ENCODE measurements at regions not wholly inside any gene's neighbourhood (a gene's known extent, or its start where the extent isn't known, plus 50 kb on each side); places are given as distances from the start of the nearest gene placed in this dataset.

DNA sequence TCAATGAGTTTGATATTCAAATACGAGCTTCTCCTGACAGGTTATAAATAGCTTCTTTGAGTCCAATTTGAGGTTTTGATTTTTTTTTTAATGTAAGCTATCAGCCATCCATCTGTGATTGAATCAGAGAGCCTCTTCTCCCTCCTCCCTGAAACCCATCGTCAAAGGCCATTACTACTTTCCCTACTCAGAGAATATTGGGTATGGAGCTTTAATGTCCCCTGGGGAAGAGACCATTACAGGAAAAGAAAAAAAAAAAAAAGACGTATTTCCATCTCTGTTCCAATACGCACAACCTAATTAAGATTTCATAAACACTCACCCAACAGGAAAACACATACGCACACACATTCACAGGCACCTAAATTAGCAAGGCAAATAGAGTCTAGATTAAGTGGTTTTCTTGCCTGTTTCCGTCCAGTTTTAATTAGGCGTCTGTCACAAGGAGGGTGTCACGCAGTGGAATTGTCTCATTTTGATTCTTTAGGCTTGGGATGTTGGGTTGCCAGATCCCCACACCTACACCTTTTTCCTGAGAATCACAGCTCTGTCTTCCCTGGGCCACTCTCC is 194.3 kb upstream of the RPL38 start:
- Mint-ChIP-seq H3K27ac (peak overlapping the region in 1 of 3 donors; percentile 85), H3K36me3 (no peaks in the 10 kb centered on the region), H3K4me1 (peaks cover 0 to 68% (median 33%) of the 10 kb centered on the region in 4 donors), H3K27me3 (no peaks in the 10 kb centered on the region), H3K9me3 (no peaks in the 10 kb centered on the region), H3K4me3 (peak overlapping the region in 1 of 4 donors; percentile 14)
- peaks cover 30% of the 10 kb centered on the region for H3K4me1 ChIP-seq (ENCODE audit: control insufficient read depth, insufficient read depth, low read length, poor library complexity, severe bottlenecking)
- no peaks in the 10 kb centered on the region for H3K9me3 ChIP-seq (ENCODE audit: control insufficient read depth in 2 of 2, low read length in 2 of 2)
- DNase-seq (no peak), ATAC-seq (ENCODE audit: low read depth in 2 of 2) (no peak)
- H3K4me3 ChIP-seq (ENCODE audit: low read depth, low read length) = no peak overlapping the region
- H3K27me3 ChIP-seq (ENCODE audit: control insufficient read depth, insufficient read depth, low read length) = no peaks in the 10 kb centered on the region
- H3K36me3 ChIP-seq (ENCODE audit: control insufficient read depth, insufficient read depth, low read length) = no peaks in the 10 kb centered on the region
- H3K27ac ChIP-seq (ENCODE audit: insufficient read depth, low read length, poor library complexity, severe bottlenecking) = no peak overlapping the region

DNA sequence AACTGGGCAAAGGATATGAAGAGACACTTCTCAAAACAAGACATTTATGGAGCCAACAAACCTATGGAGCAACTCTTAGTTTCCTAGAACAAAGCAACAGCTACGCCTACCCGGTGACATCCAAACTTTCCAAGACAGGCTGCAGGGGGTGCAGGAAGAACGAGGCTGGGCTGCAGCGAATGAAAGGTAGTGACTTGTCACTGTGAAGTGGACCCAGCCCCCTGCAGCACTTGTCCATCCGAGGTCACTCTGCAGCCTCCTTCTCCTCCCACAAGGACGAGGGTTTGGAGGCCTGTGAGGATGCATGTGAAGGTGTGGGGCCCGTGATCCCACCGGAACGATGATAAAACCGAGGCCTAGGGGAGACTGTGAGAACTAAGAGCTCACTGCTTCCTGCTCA is 192.6 kb upstream of the RPL38 start:
- Mint-ChIP-seq H3K27ac (peak overlapping the region; percentile 50 to 89 (median 82)), H3K36me3 (no peaks in the 10 kb centered on the region), H3K27me3 (no peaks in the 10 kb centered on the region), H3K9me3 (peaks cover 0 to 4% (median 0%) of the 10 kb centered on the region in 7 donors), H3K4me3 (no peak overlapping the region), H3K4me1 (peaks cover 0 to 60% (median 33%) of the 10 kb centered on the region in 4 donors)
- Histone ChIP-seq H3K27ac (ENCODE audit: insufficient read depth, low read length, poor library complexity, severe bottlenecking) (no peak overlapping the region), H3K27me3 (ENCODE audit: control insufficient read depth, insufficient read depth, low read length) (no peaks in the 10 kb centered on the region), H3K4me1 (ENCODE audit: control insufficient read depth, insufficient read depth, low read length, poor library complexity, severe bottlenecking) (peaks cover 25% of the 10 kb centered on the region), H3K9me3 (ENCODE audit: control insufficient read depth in 2 of 2, low read length in 2 of 2) (no peaks in the 10 kb centered on the region), H3K4me3 (ENCODE audit: low read depth, low read length) (no peak overlapping the region), H3K36me3 (ENCODE audit: control insufficient read depth, insufficient read depth, low read length) (no peaks in the 10 kb centered on the region)
- DNase-seq = no peak
- no peak for ATAC-seq (ENCODE audit: low read depth in 2 of 2)

DNA sequence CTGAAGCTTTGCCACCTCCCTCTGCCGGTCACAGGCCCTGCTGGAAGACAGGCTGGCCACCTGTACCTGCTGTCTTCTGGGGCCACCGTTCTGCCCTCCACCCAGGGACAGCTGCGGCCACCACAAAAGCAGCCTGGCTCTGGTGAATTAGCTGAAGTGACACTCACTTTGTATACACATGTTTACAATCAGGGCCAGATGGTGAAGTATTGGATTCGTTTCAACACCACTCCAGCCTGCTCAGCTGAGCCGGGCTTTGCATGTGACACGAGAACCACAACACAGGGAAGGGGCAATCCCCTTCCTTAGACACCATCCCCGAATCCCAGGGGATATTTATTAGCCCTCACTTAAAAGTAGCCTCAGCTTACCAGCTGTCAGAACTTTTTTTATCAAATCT is 191.5 kb upstream of the RPL38 start:
- peaks cover 0 to 60% (median 33%) of the 10 kb centered on the region in 4 donors for H3K4me1 Mint-ChIP-seq
- no peaks in the 10 kb centered on the region for H3K27me3 Mint-ChIP-seq
- Histone ChIP-seq H3K9me3 (ENCODE audit: control insufficient read depth in 2 of 2, low read length in 2 of 2) (no peaks in the 10 kb centered on the region), H3K36me3 (ENCODE audit: control insufficient read depth, insufficient read depth, low read length) (no peaks in the 10 kb centered on the region), H3K4me3 (ENCODE audit: low read depth, low read length) (peak overlapping the region; percentile 59), H3K27me3 (ENCODE audit: control insufficient read depth, insufficient read depth, low read length) (no peaks in the 10 kb centered on the region), H3K27ac (ENCODE audit: insufficient read depth, low read length, poor library complexity, severe bottlenecking) (peak overlapping the region; percentile 71), H3K4me1 (ENCODE audit: control insufficient read depth, insufficient read depth, low read length, poor library complexity, severe bottlenecking) (peaks cover 25% of the 10 kb centered on the region)
- H3K27ac Mint-ChIP-seq = peak overlapping the region; percentile 87 to 97 (median 96)
- H3K4me3 Mint-ChIP-seq = peak overlapping the region in 3 of 4 donors; percentile 1 to 68 (median 65)
- ATAC-seq (ENCODE audit: low read depth in 2 of 2) = no peak
- DNase-seq = no peak
- no peaks in the 10 kb centered on the region for H3K36me3 Mint-ChIP-seq
- peaks cover 0 to 4% (median 0%) of the 10 kb centered on the region in 7 donors for H3K9me3 Mint-ChIP-seq

DNA sequence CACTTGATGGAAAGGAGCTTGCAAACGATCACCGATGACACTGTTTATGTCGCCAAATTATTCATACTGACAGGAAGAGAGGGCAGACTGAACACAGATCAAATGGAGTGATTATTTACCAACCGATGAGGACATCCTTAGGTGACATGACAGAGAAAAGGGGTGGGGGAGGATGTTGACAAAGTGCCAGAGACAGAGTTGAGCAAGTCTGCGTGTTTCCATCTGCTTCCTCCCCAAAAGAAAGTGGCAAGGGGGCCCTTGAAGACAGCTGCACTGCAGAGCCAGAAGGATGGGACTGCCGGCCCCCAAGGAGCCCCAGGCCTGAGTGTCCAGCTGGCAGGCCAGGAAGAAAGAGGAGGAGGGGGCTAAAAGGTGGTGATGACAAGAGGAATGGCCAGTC is 191.0 kb upstream of the RPL38 start:
- Histone ChIP-seq H3K36me3 (ENCODE audit: control insufficient read depth, insufficient read depth, low read length) (no peaks in the 10 kb centered on the region), H3K9me3 (ENCODE audit: control insufficient read depth in 2 of 2, low read length in 2 of 2) (no peaks in the 10 kb centered on the region), H3K4me3 (ENCODE audit: low read depth, low read length) (peak overlapping the region; percentile 59), H3K4me1 (ENCODE audit: control insufficient read depth, insufficient read depth, low read length, poor library complexity, severe bottlenecking) (peaks cover 24% of the 10 kb centered on the region), H3K27me3 (ENCODE audit: control insufficient read depth, insufficient read depth, low read length) (no peaks in the 10 kb centered on the region), H3K27ac (ENCODE audit: insufficient read depth, low read length, poor library complexity, severe bottlenecking) (peak overlapping the region; percentile 71)
- Mint-ChIP-seq H3K27ac (peak overlapping the region; percentile 87 to 97 (median 96)), H3K27me3 (no peaks in the 10 kb centered on the region), H3K4me3 (peak overlapping the region; percentile 1 to 71 (median 52)), H3K9me3 (peaks cover 0 to 4% (median 0%) of the 10 kb centered on the region in 7 donors), H3K4me1 (peaks cover 0 to 59% (median 32%) of the 10 kb centered on the region in 4 donors), H3K36me3 (no peaks in the 10 kb centered on the region)
- DNase-seq = peak; percentile 6 to 92 (median 77)
- peak; percentile 92 to 98 for ATAC-seq (ENCODE audit: low read depth in 2 of 2)

DNA sequence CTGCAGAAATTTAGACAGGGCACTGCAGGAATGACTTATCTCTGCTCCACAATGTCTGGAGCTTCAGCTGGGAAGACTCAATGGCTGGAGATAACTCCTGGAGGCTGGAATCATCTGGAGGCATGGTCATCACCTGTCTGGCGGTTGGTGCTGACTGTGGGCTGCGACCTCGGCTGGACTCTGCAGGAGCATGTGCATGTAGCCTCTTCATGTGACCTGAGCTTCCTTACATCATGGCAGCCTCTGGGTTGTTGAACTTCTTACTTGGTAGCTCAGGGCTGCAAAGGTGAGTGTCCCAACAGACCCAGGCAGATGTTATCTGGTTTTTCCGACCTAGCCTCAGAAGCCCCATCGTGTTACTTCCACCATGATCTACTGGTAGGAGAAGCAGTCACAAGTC is 188.2 kb upstream of the RPL38 start:
- no peak overlapping the region for H3K4me3 ChIP-seq (ENCODE audit: low read depth, low read length)
- no peak overlapping the region for H3K4me3 Mint-ChIP-seq
- no peaks in the 10 kb centered on the region for H3K36me3 Mint-ChIP-seq
- H3K36me3 ChIP-seq (ENCODE audit: control insufficient read depth, insufficient read depth, low read length) = no peaks in the 10 kb centered on the region
- peak overlapping the region in 1 of 3 donors; percentile 45 for H3K27ac Mint-ChIP-seq
- no peaks in the 10 kb centered on the region for H3K27me3 ChIP-seq (ENCODE audit: control insufficient read depth, insufficient read depth, low read length)
- peaks cover 6 to 37% (median 25%) of the 10 kb centered on the region in 4 donors for H3K4me1 Mint-ChIP-seq
- H3K27me3 Mint-ChIP-seq = no peaks in the 10 kb centered on the region
- H3K27ac ChIP-seq (ENCODE audit: insufficient read depth, low read length, poor library complexity, severe bottlenecking) = no peak overlapping the region
- ATAC-seq (ENCODE audit: low read depth in 2 of 2) = no peak
- peaks cover 17% of the 10 kb centered on the region for H3K4me1 ChIP-seq (ENCODE audit: control insufficient read depth, insufficient read depth, low read length, poor library complexity, severe bottlenecking)
- no peaks in the 10 kb centered on the region for H3K9me3 ChIP-seq (ENCODE audit: control insufficient read depth in 2 of 2, low read length in 2 of 2)
- DNase-seq = no peak
- H3K9me3 Mint-ChIP-seq = peaks cover 0 to 4% (median 0%) of the 10 kb centered on the region in 7 donors

DNA sequence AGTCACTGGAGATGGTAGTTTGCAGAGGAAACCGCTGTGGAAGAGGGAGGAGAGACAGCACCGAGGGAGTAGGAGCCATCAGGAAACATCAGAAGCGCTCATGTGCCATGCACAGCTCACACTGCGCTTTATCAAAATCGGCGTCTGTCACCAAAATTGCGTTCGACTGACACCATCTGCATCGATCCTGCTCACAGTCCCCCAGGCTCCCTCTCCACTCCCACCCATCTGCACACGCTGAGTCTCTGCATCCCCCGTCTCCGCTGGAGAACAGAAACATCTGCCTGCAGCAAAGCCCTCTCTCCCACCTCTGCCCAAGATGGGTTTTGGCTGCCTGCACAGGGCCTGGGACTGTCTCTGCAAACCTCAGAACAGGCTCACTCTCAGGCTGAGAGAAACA is 187.5 kb upstream of the RPL38 start:
- H3K9me3 Mint-ChIP-seq = peaks cover 0 to 4% (median 0%) of the 10 kb centered on the region in 7 donors
- peaks cover 6 to 31% (median 22%) of the 10 kb centered on the region in 4 donors for H3K4me1 Mint-ChIP-seq
- no peak overlapping the region for H3K4me3 Mint-ChIP-seq
- H3K27me3 ChIP-seq (ENCODE audit: control insufficient read depth, insufficient read depth, low read length) = no peaks in the 10 kb centered on the region
- H3K27me3 Mint-ChIP-seq = no peaks in the 10 kb centered on the region
- H3K9me3 ChIP-seq (ENCODE audit: control insufficient read depth in 2 of 2, low read length in 2 of 2) = no peaks in the 10 kb centered on the region
- no peak overlapping the region for H3K4me3 ChIP-seq (ENCODE audit: low read depth, low read length)
- no peaks in the 10 kb centered on the region for H3K36me3 ChIP-seq (ENCODE audit: control insufficient read depth, insufficient read depth, low read length)
- ATAC-seq (ENCODE audit: low read depth in 2 of 2) (no peak), DNase-seq (no peak)
- peaks cover 17% of the 10 kb centered on the region for H3K4me1 ChIP-seq (ENCODE audit: control insufficient read depth, insufficient read depth, low read length, poor library complexity, severe bottlenecking)
- H3K27ac ChIP-seq (ENCODE audit: insufficient read depth, low read length, poor library complexity, severe bottlenecking) = no peak overlapping the region
- no peak overlapping the region for H3K27ac Mint-ChIP-seq
- no peaks in the 10 kb centered on the region for H3K36me3 Mint-ChIP-seq

DNA sequence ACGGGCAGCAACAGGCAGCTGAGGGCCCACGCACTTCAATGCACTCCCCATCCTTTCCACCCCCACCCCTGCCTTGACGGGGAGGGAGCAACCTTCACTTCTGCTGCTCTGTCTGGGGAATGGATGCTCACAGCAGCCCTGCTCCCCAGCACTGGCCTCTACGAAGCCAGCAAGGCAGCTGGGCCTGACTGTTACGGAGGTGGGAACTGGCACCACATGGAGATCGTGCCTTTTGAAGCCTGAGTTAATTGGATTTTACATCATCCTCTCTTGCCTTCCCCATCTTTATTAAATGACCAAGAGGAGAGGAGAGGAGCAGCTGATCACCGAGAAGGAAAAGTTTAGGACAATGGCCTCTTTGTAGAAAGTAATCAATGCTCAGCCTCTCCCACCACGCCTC is 187.0 kb upstream of the RPL38 start:
- Histone ChIP-seq H3K27ac (ENCODE audit: insufficient read depth, low read length, poor library complexity, severe bottlenecking) (no peak overlapping the region), H3K4me1 (ENCODE audit: control insufficient read depth, insufficient read depth, low read length, poor library complexity, severe bottlenecking) (peaks cover 17% of the 10 kb centered on the region), H3K36me3 (ENCODE audit: control insufficient read depth, insufficient read depth, low read length) (no peaks in the 10 kb centered on the region), H3K9me3 (ENCODE audit: control insufficient read depth in 2 of 2, low read length in 2 of 2) (no peaks in the 10 kb centered on the region), H3K27me3 (ENCODE audit: control insufficient read depth, insufficient read depth, low read length) (no peaks in the 10 kb centered on the region), H3K4me3 (ENCODE audit: low read depth, low read length) (no peak overlapping the region)
- no peak for DNase-seq
- H3K4me3 Mint-ChIP-seq = no peak overlapping the region
- H3K4me1 Mint-ChIP-seq = peaks cover 6 to 28% (median 22%) of the 10 kb centered on the region in 4 donors
- ATAC-seq (ENCODE audit: low read depth in 2 of 2) = no peak
- H3K27ac Mint-ChIP-seq = no peak overlapping the region
- no peaks in the 10 kb centered on the region for H3K27me3 Mint-ChIP-seq
- H3K9me3 Mint-ChIP-seq = peaks cover 0 to 4% (median 0%) of the 10 kb centered on the region in 7 donors
- H3K36me3 Mint-ChIP-seq = no peaks in the 10 kb centered on the region

DNA sequence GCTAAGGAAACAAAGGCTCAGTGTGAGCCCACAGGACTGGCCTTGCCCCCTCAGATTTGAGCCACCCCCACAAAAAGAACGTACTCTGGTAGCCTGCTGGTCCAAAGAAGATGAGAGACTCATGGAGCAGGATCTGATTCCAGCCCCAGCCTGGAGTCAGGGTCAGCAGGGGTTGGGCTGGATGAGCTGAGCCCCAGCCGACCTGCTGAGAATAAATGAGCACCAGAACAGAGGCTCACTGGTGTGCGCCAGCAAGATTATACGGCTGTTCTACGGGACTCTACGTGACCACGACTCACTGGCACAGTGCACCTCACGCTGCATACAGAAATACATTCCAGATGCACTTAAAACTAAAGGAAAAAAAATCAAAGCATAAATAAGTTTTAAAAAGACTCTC is 186.0 kb upstream of the RPL38 start:
- ATAC-seq (ENCODE audit: low read depth in 2 of 2) = no peak
- no peaks in the 10 kb centered on the region for H3K27me3 Mint-ChIP-seq

More for the DNA sequence above, 186.0 kb upstream of the RPL38 start:
- Histone ChIP-seq H3K4me1 (ENCODE audit: control insufficient read depth, insufficient read depth, low read length, poor library complexity, severe bottlenecking) (peaks cover 7% of the 10 kb centered on the region), H3K4me3 (ENCODE audit: low read depth, low read length) (no peak overlapping the region), H3K27ac (ENCODE audit: insufficient read depth, low read length, poor library complexity, severe bottlenecking) (no peak overlapping the region), H3K36me3 (ENCODE audit: control insufficient read depth, insufficient read depth, low read length) (no peaks in the 10 kb centered on the region), H3K27me3 (ENCODE audit: control insufficient read depth, insufficient read depth, low read length) (no peaks in the 10 kb centered on the region), H3K9me3 (ENCODE audit: control insufficient read depth in 2 of 2, low read length in 2 of 2) (no peaks in the 10 kb centered on the region)
- no peak for DNase-seq
- H3K36me3 Mint-ChIP-seq = no peaks in the 10 kb centered on the region
- H3K4me3 Mint-ChIP-seq = no peak overlapping the region
- no peak overlapping the region for H3K27ac Mint-ChIP-seq
- H3K4me1 Mint-ChIP-seq = peaks cover 6 to 19% (median 14%) of the 10 kb centered on the region in 4 donors
- H3K9me3 Mint-ChIP-seq = peaks cover 0 to 4% (median 0%) of the 10 kb centered on the region in 7 donors
